ENCODE measurements at regions not wholly inside any gene's neighbourhood (a gene's known extent, or its start where the extent isn't known, plus 50 kb on each side); places are given as distances from the start of the nearest gene placed in this dataset.
A peak's percentile ranks its signal among the peaks of the same experiment; 100 is the strongest.
"Not testable (repeated sequence)": the region's sequence is repeated elsewhere in the genome, so short reads cannot be mapped to it uniquely, and the experiment has no call there.

DNA sequence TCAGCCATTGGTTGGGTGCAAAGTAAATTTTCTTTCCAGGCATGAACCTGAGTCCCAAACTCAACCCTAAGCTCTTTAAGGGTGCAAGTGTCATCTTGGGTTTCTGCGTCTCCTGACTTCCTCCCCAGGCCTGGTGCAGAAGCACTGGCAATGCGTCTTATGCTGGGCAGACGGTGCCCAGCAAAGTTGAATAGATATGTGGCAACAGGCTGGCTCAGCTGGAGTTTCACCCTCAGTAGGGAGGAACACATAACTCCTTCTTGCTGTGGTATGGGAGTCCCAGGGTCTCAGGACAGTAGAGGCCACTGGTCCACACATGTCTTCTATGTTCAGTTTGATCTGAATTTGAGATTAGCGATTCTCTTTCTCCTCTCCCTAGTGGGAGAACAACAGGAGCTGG, 181.3 kb downstream of the RPS24 start:
- intact Hi-C loops (cut with DNase I): no loop called here
- H3K27me3 ChIP-seq: no peaks in the 10 kb centered on the region
- no peak for FAIRE-seq
- no peaks in the 10 kb centered on the region for H3K36me3 ChIP-seq
- no peak overlapping the region for H3K4me3 ChIP-seq
- ATAC-seq: peak in 1 of 4 donors; percentile 27
- DNase-seq: no peak
- H3K27ac ChIP-seq: no peak overlapping the region
- 86 to 91% methylated on average over 4 of the region's 4 CpGs for WGBS, 2 donors
- no peaks in the 10 kb centered on the region for H3K4me1 ChIP-seq
- TF ChIP-seq, protein P1, sequence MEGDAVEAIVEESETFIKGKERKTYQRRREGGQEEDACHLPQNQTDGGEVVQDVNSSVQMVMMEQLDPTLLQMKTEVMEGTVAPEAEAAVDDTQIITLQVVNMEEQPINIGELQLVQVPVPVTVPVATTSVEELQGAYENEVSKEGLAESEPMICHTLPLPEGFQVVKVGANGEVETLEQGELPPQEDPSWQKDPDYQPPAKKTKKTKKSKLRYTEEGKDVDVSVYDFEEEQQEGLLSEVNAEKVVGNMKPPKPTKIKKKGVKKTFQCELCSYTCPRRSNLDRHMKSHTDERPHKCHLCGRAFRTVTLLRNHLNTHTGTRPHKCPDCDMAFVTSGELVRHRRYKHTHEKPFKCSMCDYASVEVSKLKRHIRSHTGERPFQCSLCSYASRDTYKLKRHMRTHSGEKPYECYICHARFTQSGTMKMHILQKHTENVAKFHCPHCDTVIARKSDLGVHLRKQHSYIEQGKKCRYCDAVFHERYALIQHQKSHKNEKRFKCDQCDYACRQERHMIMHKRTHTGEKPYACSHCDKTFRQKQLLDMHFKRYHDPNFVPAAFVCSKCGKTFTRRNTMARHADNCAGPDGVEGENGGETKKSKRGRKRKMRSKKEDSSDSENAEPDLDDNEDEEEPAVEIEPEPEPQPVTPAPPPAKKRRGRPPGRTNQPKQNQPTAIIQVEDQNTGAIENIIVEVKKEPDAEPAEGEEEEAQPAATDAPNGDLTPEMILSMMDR (IDR thresholded peaks at IDR 0.05): no peak
- no peaks in the 10 kb centered on the region for H3K9me3 ChIP-seq

DNA sequence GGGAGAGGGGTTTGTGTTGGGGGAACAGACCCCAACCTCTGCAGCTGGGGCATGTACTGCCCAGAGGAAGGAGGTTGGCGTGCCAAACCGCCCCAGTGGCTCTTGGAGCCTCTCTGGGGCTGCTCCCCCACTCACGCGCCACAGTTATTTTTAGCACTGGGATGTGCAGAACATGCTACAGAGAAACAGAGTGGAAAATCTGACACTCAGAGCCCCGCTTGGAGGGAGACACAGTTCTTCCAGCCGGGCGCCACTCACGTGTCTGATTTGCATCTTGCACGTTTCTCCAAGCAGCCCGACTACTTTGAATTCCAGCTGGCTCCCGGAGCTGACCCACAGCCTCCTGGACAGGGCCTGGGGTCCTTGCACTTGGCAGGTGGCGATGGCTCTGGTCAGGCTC, 182.0 kb downstream of the RPS24 start:
- DNase-seq (peak in 2 of 6 donors; percentile 7 to 41), ATAC-seq (peak in 3 of 4 donors; percentile 42 to 71 (median 69)), FAIRE-seq (no peak)
- Histone ChIP-seq H3K9me3 (no peaks in the 10 kb centered on the region), H3K4me1 (no peaks in the 10 kb centered on the region), H3K36me3 (no peaks in the 10 kb centered on the region), H3K4me3 (no peak overlapping the region), H3K27ac (no peak overlapping the region), H3K27me3 (no peaks in the 10 kb centered on the region)
- intact Hi-C loops (cut with DNase I): no loop called here
- TF ChIP-seq, protein P1 (IDR thresholded peaks at IDR 0.05): no peak
- WGBS, 2 donors: 62 to 79% methylated on average over 12 of the region's 12 CpGs

DNA sequence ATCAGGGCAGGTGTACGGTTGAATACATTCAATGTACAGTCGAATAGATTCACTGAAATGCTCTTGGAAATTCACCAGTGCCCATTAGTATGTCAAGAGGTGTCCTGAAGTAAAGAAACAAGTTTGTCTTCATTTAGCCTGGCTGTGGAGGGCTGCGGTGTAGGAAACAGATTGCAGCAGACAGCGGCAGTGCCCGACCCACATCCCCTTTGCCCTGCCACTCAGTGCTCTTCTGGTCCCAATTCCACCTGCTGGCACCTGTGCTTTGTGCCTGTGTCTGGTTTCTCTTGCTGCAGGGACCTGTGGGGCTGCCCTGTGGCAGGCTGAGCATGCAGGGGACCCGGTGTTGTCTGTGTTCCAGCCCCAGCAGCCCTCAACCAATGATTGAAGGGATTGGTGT, 183.7 kb downstream of the RPS24 start:
- no peak overlapping the region for H3K4me3 ChIP-seq
- no peak for FAIRE-seq
- no peaks in the 10 kb centered on the region for H3K4me1 ChIP-seq
- H3K36me3 ChIP-seq: no peaks in the 10 kb centered on the region
- TF ChIP-seq, protein P1 (IDR thresholded peaks at IDR 0.05): no peak
- intact Hi-C loops (cut with DNase I): no loop called here
- ATAC-seq: no peak
- no peaks in the 10 kb centered on the region for H3K27me3 ChIP-seq
- WGBS, 2 donors: 52 to 60% methylated on average over 6 of the region's 6 CpGs
- no peak for DNase-seq
- no peaks in the 10 kb centered on the region for H3K9me3 ChIP-seq
- H3K27ac ChIP-seq: no peak overlapping the region

DNA sequence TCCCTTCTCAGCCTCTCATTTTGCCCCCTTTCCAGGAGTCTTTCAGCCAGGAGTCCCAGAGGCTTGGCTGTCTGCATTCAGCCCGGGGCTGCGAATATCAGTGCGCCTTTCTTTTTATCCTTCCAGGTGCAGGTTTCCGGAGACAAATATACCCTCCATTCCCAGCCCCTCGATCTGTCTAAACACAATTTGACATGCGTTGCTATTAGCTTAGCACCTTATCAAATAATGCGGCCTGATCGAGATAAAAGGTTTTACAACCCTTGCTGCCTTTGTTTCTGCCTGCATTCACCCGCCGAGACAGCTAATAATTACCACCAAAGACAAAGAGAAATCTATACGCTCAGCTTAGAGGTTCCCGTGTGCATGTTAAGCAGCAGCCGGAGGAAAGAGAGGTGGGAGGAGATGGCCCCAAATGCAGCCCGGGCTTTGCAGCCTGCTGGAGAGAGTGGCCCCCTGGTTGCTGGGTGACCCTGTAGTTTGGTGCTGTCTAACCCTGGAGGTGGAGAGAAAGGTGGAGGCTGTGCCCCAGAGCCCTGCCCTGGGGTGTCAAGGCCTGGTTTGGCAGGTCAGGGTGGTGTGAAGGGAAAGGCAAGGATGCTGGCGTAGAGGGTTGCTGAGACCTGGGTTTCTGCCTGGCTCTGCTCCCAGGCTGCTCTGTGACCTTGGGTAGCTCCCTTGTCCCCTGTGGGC, 185.3 kb downstream of the RPS24 start:
- ATAC-seq: peak in 2 of 4 donors; percentile 19 to 49
- intact Hi-C loops (cut with DNase I): no loop called here
- DNase-seq: no peak
- TF ChIP-seq, protein P1 (IDR thresholded peaks at IDR 0.05): no peak
- H3K4me3 ChIP-seq: no peak overlapping the region
- no peaks in the 10 kb centered on the region for H3K36me3 ChIP-seq
- FAIRE-seq: no peak
- 20 to 26% methylated on average over 15 of the region's 15 CpGs for WGBS, 2 donors
- H3K9me3 ChIP-seq: no peaks in the 10 kb centered on the region
- no peaks in the 10 kb centered on the region for H3K27me3 ChIP-seq
- H3K4me1 ChIP-seq: no peaks in the 10 kb centered on the region
- no peak overlapping the region for H3K27ac ChIP-seq

DNA sequence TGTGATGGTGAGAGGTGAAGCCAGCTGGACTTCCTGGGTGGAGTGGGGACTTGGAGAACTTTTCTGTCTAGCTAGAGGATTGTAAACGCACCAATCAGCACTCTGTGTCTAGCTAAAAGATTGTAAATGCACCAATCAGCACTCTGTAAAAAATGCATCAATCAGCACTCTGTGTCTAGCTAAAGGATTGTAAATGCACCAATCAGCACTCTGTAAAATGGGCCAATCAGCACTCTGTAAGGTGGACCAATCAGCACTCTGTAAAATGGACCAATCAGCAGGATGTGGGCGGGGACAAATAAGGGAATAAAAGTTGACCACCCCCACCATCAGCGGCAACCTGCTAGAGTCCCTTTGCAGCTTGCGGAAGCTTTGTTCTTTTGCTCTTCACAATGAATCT, 185.9 kb downstream of the RPS24 start:
- ATAC-seq; H3K27me3 ChIP-seq; DNase-seq; H3K9me3 ChIP-seq; H3K4me1 ChIP-seq; H3K27ac ChIP-seq; H3K36me3 ChIP-seq; FAIRE-seq; intact Hi-C loops (cut with DNase I); H3K4me3 ChIP-seq: not testable (repeated sequence)
- WGBS, 2 donors: 75 to 84% methylated on average over 4 of the region's 4 CpGs

All from pancreas (tissue), 10 donors.